Mammary epithelial cell (primary cell): ENCODE measurements at regions not wholly inside any gene's neighbourhood (a gene's known extent, or its start where the extent isn't known, plus 50 kb on each side); places are given as distances from the start of the nearest gene placed in this dataset.

Experiments
- EZH2 ChIP-seq: IDR thresholded peaks from 2 replicates; pipeline ENCODE4 v1.6.1; 2012; ENCODE audit warnings: low read length, inconsistent platforms, borderline replicate concordance
- TF ChIP-seq, protein P1 (sequence below), 2 donors: IDR thresholded peaks in 1 of 2; conservative IDR thresholded peaks in 1 of 2; 2 replicates each; pipeline ENCODE4 v1.5.1; 2011 to 2012; ENCODE audit warnings: inconsistent platforms in 2 of 2, low read length in 2 of 2, mild to moderate bottlenecking in 2 of 2, control low read depth in 1 of 2, low read depth in 1 of 2; ENCODE audit not compliant: insufficient read depth in 1 of 2; ENCODE audit errors: extremely low read depth in 1 of 2

DNA sequence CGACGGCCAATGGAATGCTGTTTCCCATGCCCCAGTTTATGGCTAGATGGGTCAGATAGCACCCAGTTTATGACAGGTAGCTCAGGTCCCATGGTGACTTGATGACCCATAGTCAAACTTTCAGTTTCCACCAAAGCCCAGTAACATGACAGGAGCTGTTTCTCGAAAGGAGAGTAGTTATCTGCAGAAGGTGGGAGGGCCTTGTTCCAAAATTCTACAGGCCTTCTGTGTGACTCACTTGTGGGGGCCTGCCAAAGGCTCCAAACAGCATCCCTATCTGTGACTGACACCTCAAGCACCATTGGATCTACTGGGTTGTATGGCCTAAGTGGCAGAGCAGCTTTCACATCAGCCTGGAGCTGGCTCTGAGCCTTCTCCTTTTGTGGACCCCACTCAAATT is 379.7 kb upstream of the MANEA start:
- TF ChIP-seq, protein P1, sequence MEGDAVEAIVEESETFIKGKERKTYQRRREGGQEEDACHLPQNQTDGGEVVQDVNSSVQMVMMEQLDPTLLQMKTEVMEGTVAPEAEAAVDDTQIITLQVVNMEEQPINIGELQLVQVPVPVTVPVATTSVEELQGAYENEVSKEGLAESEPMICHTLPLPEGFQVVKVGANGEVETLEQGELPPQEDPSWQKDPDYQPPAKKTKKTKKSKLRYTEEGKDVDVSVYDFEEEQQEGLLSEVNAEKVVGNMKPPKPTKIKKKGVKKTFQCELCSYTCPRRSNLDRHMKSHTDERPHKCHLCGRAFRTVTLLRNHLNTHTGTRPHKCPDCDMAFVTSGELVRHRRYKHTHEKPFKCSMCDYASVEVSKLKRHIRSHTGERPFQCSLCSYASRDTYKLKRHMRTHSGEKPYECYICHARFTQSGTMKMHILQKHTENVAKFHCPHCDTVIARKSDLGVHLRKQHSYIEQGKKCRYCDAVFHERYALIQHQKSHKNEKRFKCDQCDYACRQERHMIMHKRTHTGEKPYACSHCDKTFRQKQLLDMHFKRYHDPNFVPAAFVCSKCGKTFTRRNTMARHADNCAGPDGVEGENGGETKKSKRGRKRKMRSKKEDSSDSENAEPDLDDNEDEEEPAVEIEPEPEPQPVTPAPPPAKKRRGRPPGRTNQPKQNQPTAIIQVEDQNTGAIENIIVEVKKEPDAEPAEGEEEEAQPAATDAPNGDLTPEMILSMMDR (conservative IDR thresholded peaks at IDR 0.05 in 1 of 2, IDR thresholded peaks at IDR 0.05 in 1 of 2; ENCODE audit: extremely low read depth in 1 of 2, insufficient read depth in 1 of 2, low read depth in 1 of 2, low read length in 2 of 2) = no peak
- no peak for TF ChIP-seq EZH2
